Gastroesophageal sphincter (tissue), 3 donors: ENCODE measurements at regions not wholly inside any gene's neighbourhood (a gene's known extent, or its start where the extent isn't known, plus 50 kb on each side); places are given as distances from the start of the nearest gene placed in this dataset.
"Not testable (repeated sequence)": the region's sequence is repeated elsewhere in the genome, so short reads cannot be mapped to it uniquely, and the experiment has no call there.

Experiments
- POLR2AphosphoS5 ChIP-seq: sonication (generic); formaldehyde crosslinking; IDR thresholded peaks from one replicate; pipeline ENCODE4 v1.6.1; 2017; ENCODE audit warnings: antibody characterized with exemption
- TF ChIP-seq, protein P1 (sequence below), 4 experiments: fragments of 200-600 bp in 2 of 4; fragments of 450-650 bp in 2 of 4; sonication (generic) in 1 of 4; IDR thresholded peaks; one replicate each; pipeline ENCODE4 v1.5.1; 2017 to 2019; ENCODE audit warnings: antibody characterized with exemption in 4 of 4, mild to moderate bottlenecking in 2 of 4, moderate library complexity in 2 of 4

DNA sequence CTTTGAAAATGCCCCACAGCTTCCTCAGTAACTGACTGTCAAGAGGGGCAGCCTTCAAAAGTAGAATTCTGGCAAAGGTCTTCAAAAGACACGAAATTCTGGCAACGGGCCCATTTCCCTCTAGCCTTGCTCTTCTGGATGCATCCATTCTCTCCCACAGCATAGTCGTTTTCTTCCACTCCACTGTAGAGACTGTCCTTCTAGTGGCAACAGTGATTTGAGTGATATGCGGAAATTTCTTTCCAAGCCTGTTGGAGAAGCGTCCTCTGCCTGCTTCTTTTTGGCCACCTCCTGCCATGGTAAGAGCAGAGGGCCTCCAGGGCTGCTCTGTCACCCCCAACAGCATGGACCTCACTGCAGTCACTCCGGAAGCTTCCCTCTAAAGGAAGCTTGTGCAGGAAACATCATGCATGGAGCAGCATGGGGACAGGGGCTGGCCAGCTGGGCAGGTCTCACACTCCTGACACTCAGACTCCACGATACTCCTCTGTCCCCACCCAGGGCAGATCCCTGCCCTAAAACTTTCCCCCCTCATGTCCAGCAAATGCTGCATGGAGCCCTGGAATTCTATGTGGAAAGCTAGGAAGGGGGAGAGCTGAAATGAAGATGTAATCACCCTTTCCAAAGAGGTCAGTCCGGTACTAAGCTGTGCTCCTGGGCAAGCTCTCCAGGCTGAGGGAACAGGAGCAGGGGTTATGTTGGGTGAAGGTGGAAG lies 1505.7 kb upstream of the TPTE start:
- not testable (repeated sequence) for TF ChIP-seq POLR2AphosphoS5
- TF ChIP-seq, protein P1, sequence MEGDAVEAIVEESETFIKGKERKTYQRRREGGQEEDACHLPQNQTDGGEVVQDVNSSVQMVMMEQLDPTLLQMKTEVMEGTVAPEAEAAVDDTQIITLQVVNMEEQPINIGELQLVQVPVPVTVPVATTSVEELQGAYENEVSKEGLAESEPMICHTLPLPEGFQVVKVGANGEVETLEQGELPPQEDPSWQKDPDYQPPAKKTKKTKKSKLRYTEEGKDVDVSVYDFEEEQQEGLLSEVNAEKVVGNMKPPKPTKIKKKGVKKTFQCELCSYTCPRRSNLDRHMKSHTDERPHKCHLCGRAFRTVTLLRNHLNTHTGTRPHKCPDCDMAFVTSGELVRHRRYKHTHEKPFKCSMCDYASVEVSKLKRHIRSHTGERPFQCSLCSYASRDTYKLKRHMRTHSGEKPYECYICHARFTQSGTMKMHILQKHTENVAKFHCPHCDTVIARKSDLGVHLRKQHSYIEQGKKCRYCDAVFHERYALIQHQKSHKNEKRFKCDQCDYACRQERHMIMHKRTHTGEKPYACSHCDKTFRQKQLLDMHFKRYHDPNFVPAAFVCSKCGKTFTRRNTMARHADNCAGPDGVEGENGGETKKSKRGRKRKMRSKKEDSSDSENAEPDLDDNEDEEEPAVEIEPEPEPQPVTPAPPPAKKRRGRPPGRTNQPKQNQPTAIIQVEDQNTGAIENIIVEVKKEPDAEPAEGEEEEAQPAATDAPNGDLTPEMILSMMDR (IDR thresholded peaks at IDR 0.05): not testable (repeated sequence)
